LNCAP (cell line): ENCODE measurements at regions not wholly inside any gene's neighbourhood (a gene's known extent, or its start where the extent isn't known, plus 50 kb on each side); places are given as distances from the start of the nearest gene placed in this dataset.

Experiments used
- TF ChIP-seq, protein P1 (sequence below): fragments of 450-650 bp; IDR thresholded peaks from 2 replicates; pipeline ENCODE4 v1.5.1; 2017; ENCODE audit warnings: mild to moderate bottlenecking

DNA sequence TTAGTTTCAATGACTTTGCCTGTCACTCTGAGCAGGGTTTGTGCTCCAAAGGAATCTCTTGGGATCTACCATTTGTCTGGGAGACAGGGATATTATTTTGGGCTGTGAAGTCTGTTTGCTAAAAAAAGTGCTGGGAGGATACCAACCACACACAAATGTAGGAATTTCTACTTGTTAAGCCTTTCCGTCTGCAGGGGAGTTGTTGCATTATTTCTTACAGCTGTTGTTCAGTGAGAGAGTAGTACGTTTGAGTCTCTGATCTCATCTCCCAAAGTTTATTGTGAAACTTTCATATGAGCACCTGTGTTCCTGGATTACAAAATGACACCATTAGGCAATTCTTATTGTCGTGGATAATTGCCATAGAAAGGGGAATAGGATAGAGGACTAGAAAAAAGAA is 78.3 kb upstream of the SEMA6A start:
- TF ChIP-seq, protein P1, sequence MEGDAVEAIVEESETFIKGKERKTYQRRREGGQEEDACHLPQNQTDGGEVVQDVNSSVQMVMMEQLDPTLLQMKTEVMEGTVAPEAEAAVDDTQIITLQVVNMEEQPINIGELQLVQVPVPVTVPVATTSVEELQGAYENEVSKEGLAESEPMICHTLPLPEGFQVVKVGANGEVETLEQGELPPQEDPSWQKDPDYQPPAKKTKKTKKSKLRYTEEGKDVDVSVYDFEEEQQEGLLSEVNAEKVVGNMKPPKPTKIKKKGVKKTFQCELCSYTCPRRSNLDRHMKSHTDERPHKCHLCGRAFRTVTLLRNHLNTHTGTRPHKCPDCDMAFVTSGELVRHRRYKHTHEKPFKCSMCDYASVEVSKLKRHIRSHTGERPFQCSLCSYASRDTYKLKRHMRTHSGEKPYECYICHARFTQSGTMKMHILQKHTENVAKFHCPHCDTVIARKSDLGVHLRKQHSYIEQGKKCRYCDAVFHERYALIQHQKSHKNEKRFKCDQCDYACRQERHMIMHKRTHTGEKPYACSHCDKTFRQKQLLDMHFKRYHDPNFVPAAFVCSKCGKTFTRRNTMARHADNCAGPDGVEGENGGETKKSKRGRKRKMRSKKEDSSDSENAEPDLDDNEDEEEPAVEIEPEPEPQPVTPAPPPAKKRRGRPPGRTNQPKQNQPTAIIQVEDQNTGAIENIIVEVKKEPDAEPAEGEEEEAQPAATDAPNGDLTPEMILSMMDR, result no peak

DNA sequence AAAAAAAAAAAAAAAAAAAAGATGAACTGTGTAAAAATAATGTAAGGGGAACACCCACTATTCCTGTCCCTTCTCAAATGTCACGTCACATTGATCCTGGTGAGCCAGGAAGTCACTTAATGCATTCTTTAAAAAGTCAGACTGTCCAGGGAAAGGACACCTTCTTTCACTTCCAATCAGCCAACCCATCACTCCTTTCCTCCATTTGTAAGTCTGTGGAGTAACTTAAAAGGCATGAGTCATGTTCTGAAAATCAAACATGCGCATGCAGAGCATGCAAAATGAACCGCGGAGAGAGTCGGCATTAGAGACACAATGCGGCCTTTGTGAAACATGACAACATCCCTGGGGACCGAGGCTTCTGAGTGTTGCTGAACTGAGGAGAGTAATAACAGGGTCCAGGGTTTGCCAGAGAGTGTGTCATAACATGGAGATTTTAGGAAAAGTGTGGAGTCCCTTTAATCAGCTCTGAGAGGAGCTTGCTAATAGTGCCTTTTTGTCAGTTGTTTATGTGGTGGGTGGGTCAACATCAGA is 77.6 kb upstream of the SEMA6A start:
- TF ChIP-seq, protein P1, result no peak

DNA sequence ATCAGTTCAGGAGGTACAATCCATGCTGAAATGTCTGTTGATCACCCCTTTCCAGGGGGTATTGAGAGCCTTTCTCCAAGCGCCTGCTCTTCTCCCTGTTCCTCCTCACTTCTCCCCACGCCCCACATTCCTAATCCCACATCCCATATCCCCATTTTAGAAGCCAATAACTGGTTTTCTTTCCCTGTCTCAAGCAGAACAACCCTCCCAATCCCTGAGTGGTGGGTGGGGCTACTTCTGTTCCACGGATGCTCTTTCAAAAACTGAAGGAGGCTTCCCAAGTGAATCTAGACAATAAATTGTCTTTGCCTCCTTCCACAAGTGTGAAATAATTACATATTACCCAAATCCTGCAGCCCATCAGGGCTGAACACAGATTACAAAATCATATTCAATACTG is 77.0 kb upstream of the SEMA6A start:
- TF ChIP-seq, protein P1, result no peak

DNA sequence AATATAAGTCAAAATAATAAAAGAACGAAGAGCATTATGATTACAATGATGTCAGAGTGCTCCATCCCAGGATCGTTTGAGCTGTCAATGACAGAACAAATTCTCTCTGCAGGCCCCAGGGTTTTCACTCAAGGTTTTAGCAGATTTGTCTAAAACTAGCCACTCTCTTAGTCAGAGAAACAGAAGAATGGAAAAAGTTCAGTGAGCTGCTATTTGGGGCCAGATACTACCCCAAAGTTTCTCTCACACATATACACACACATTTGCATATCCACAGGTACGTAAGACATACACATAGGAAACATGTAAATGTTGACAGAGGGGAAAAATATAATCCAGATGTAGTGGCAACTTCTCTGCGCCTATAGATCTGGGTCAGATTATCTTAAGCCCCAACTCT is 76.3 kb upstream of the SEMA6A start:
- TF ChIP-seq, protein P1, result no peak

DNA sequence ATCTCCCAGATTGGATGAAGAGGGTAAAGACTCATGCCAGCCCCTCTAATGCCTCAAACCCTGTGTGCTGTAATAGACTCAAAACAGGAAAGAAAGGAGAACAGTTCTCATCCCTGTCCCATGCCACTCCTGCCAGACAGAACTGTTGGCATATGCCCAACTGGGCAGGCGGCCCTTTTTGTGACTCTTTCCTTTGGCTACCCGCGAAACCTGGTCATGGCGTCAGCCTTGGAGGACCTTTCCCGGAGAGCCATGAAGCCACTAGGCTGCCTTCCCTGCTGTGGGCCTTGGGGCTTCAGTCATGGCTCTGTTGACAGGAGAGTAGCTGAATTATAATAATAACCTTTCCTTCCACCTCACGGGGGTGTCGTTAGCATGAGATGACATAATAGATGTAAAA is 75.9 kb upstream of the SEMA6A start:
- TF ChIP-seq, protein P1, result no peak

DNA sequence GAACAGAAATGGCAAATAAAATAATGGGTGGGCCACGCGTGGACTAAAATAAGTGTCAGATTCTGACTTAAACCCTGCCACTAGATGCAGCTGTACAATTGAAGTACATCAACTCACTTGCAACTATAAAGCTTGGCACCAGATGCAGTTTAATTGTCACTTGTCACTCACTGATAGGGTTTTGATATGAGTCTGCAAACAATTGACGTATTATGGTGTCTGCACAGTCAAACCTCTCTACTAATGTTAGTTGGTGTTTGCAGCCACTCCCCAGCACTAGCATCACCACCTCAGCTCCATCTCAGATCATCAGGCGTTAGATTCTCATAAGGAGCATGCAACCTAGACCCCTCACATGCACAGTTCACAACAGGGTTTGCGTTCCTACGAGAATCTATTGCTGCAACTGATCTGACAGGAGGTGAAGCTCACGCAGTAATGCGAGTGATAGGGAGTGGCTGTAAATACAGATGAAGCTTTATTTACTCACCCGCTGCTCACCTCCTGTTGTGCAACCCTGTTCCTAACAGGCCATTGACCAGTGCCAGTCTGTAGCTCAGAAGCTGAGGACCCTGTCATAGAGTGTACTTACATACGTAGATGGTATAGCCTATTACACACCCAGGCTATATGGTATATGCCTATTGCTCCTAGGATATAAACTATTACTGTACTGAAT is 72.1 kb upstream of the SEMA6A start:
- TF ChIP-seq, protein P1, result no peak

DNA sequence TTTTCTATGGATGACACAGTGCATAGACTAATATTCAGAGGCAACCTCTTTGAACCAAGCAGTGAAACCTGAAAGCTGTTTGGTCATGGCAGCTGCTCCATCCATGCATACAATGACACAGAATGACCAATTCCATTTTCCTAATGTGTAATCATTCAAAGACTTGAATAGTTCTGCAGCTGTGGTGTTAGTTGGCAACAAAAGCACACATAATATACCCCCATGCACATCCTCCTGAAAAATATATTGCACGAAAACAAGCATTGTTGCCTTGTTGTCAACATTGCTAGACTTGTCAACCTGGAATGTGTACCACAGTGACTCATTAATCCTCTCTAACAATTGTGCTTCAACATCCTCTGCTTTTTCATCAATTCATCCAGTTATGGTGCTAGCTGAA is 71.0 kb upstream of the SEMA6A start:
- TF ChIP-seq, protein P1, result no peak

DNA sequence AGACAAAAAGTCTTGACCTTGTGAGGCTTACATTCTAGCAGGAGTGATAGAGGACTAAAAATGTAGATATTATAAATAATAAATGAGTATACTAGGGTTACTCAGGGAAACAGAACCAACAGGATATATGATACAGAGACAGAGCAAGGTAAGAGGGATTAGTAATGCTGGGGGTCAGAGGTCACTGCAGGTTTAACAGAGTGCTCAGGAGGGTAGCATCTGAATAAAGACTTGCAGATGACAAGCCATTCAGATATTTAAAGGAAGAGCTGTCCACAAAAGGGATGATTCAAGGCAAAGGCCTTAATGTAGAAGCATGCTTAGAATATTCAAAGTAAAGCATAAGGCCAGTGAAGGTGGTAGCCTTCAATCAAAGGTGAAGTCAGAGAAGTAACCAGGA is 65.6 kb upstream of the SEMA6A start:
- TF ChIP-seq, protein P1, result no peak
